ENCODE measurements at regions not wholly inside any gene's neighbourhood (a gene's known extent, or its start where the extent isn't known, plus 50 kb on each side); places are given as distances from the start of the nearest gene placed in this dataset.

DNA sequence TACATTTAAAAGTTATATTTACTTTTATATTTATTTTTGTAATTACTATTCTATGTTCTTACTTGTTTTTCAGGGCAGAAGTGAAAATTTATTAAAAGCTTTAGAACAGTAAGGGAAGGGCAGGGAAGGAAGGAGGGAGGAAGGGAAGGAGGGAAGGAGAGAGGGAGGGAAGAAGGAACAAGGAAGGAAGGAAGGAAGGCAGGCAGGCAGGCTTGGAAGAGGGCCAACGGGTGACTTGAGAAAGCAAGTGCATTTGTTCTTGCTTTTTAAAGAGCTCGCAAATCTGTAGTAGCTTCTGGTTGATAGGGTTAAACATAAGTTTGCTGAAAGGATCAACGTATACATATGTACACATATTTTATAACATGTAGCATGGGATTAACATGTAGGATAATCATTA lies 725.3 kb upstream of the FZD8 start:
- TF ChIP-seq, protein P1, sequence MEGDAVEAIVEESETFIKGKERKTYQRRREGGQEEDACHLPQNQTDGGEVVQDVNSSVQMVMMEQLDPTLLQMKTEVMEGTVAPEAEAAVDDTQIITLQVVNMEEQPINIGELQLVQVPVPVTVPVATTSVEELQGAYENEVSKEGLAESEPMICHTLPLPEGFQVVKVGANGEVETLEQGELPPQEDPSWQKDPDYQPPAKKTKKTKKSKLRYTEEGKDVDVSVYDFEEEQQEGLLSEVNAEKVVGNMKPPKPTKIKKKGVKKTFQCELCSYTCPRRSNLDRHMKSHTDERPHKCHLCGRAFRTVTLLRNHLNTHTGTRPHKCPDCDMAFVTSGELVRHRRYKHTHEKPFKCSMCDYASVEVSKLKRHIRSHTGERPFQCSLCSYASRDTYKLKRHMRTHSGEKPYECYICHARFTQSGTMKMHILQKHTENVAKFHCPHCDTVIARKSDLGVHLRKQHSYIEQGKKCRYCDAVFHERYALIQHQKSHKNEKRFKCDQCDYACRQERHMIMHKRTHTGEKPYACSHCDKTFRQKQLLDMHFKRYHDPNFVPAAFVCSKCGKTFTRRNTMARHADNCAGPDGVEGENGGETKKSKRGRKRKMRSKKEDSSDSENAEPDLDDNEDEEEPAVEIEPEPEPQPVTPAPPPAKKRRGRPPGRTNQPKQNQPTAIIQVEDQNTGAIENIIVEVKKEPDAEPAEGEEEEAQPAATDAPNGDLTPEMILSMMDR (IDR thresholded peaks at IDR 0.05; ENCODE audit: low read depth, low read length): no peak
- TF ChIP-seq MYC (IDR thresholded peaks at IDR 0.05; ENCODE audit: low read depth, low read length): no peak
- no peak for TF ChIP-seq POLR2A (IDR thresholded peaks at IDR 0.05; ENCODE audit: extremely low read depth, insufficient read length)
- TF ChIP-seq, protein P2, sequence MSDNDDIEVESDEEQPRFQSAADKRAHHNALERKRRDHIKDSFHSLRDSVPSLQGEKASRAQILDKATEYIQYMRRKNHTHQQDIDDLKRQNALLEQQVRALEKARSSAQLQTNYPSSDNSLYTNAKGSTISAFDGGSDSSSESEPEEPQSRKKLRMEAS (IDR thresholded peaks at IDR 0.05; ENCODE audit: low read depth, low read length): no peak
